HG03196 (cell line): ENCODE measurements at regions not wholly inside any gene's neighbourhood (a gene's known extent, or its start where the extent isn't known, plus 50 kb on each side); places are given as distances from the start of the nearest gene placed in this dataset.

Source experiments
- ATAC-seq: cut with Tn5 transposase; IDR thresholded peaks from one replicate; pipeline ENCODE4 v1.9.1; 2021; ENCODE audit not compliant: unreplicated experiment

- ATAC-seq, result no peak
Observed at GRCh38 chr15:96414875-96415274, 84.4 kb downstream of the NR2F2 start.

- ATAC-seq, result no peak
Observed at GRCh38 chr15:96415513-96416217, 85.2 kb downstream of the NR2F2 start.

- ATAC-seq, result no peak
Observed at GRCh38 chr15:96416218-96416933, 85.9 kb downstream of the NR2F2 start.

- ATAC-seq, result no peak
Observed at GRCh38 chr15:96416934-96417759, 86.6 kb downstream of the NR2F2 start.

- ATAC-seq, result no peak
Observed at GRCh38 chr15:96417760-96418130, 87.2 kb downstream of the NR2F2 start.

GRCh38 chr15:96418146-96418545, 87.6 kb downstream of the NR2F2 start:
- no peak for ATAC-seq

- ATAC-seq, result no peak
Observed at GRCh38 chr15:96421178-96421601, 90.7 kb downstream of the NR2F2 start.

GRCh38 chr15:96422125-96422524, 91.6 kb downstream of the NR2F2 start:
- ATAC-seq, result no peak

- no peak for ATAC-seq
Observed at GRCh38 chr15:96424674-96425073, 94.2 kb downstream of the NR2F2 start.

GRCh38 chr15:96428742-96429141, 98.2 kb downstream of the NR2F2 start:
- ATAC-seq, result no peak

GRCh38 chr15:96431786-96432185, 101.3 kb downstream of the NR2F2 start:
- ATAC-seq, result no peak

- no peak for ATAC-seq
Observed at GRCh38 chr15:96435022-96435421, 104.5 kb downstream of the NR2F2 start.

GRCh38 chr15:96435841-96436240, 105.3 kb downstream of the NR2F2 start:
- ATAC-seq, result no peak

- ATAC-seq, result no peak
Observed at GRCh38 chr15:96440978-96441377, 110.5 kb downstream of the NR2F2 start.

- no peak for ATAC-seq
Observed at GRCh38 chr15:96442076-96442475, 111.6 kb downstream of the NR2F2 start.

GRCh38 chr15:96444865-96445264, 114.4 kb downstream of the NR2F2 start:
- ATAC-seq, result no peak

GRCh38 chr15:96448923-96449322, 118.4 kb downstream of the NR2F2 start:
- no peak for ATAC-seq

GRCh38 chr15:96457841-96458240, 127.3 kb downstream of the NR2F2 start:
- ATAC-seq, result no peak

GRCh38 chr15:96460106-96460505, 129.6 kb downstream of the NR2F2 start:
- ATAC-seq, result no peak

- ATAC-seq, result no peak
Observed at GRCh38 chr15:96462768-96463750, 132.6 kb downstream of the NR2F2 start.
